Left renal cortex interstitium (tissue), 4 donors: ENCODE measurements at regions not wholly inside any gene's neighbourhood (a gene's known extent, or its start where the extent isn't known, plus 50 kb on each side); places are given as distances from the start of the nearest gene placed in this dataset.

Experiments
- DNase-seq, 4 donors: peaks; one replicate each; pipeline ENCODE4 v3.0.0-alpha.2; 2013; ENCODE audit warnings: low read depth in 4 of 4, low spot score in 2 of 4, missing footprints in 1 of 4

DNA sequence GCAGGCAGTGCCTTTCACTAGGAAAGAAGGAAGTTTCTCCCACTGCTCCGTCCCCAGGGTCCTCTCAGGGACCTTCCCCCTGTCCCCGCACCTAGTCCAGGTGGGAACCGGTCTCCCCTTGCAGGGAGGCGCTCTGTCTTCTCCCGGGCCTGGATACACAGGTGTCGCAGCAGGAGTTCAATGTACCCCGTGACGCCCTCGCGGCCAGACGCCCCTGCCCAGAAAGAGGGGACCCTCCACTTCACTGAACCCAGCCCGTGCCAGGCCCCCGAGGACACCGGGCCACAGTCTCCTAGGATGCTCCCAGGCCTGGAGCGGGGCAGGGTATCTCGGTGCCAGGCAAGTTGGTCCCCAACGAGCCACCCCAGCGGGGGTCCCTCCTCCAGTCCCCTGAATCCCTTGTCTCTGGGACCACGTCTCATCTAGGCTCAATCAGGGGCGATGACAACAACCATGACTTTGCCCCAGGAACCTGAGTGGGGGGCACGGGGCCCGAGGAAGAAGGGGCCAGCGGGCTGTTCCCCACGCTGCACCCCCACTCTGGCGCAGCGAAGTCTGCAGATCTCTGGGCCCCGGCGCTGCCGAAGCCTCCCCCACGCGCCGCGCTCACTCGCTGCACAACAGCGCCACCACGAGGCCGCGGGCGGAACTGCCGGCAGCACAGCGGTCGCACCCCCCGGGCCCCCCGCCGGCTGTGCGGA, 103.0 kb downstream of the EDN3 start:
- DNase-seq = no peak

DNA sequence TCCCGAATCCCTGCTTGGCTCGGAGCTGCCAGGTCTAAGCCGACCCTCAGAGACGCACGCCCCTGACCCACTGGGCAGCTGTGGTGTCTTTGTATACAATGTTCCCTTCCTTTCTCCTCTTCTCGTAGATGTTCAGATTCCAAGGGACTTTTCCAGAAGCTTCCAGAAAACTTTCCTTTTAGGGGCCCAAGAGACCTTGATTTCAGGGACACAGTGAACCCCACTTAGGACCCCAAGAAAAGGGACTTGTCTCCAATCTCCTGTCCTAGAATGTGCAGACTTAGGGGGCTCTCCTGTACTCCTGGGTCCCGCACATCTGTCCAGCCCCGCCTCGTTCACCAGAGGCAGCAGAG, 103.5 kb downstream of the EDN3 start:
- DNase-seq = no peak

DNA sequence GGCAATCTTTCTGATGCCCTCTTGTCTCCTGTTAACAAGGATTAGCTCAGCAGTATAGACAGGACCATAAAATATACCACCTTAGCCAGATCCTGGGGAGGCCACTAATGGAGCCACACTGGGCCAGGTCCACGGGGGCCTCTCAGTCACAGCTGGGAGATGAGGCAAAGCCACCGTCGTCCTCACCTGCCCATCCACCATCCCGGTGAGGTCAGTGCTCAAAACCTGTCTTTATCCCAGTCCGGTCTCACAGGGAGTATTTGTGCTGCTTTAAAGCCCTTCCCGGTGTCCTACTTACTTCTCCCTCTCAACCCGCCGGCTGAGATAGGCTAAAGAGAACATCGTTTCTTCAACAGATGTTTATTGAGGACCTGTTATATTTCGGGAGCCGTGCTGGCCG, 104.3 kb downstream of the EDN3 start:
- no peak for DNase-seq

DNA sequence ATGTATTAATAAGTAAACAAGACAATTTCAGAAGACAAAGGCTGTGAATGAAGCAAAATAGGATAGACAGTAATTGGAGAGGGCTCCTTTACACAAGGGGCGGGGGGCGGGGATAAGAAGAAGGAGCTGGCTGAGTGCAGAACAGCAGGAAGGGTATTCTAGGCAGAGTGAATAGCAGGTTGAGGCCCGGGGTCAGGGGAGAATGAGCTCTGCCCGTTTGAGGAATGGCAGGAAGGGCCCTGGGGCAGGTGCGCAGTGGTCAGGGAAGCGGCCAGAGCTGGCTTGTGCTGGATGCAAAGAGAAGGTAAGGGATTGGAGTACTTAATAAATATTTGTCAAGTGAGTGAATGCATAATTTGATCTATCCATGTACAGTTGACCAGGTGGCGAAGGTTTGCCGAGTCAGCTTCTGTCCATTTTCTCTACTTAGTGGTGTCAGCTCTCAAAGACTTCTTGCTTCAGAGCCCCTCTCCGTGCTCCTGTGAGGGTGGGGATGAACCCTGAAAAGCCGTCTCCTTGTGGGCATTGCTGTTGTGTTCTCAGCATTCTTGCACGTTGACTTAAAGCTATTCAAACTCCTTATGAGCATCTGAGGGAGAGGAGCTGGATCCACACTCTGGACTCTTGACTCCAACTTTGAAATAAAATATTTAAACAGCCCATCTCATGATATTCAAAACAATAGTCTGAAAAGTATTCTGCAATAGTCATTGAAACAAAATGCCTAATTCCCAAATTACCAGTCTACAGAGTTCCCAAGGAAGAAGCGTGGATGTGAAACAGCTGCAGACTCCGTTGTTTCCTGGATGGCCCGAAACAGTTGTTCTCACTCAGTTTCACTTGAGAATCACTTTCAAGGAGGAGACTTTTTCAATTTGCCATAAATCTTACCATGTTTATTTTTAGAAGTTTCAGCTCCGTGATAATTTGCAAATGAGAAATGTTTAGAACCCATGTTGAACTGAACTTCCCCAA, 105.1 kb downstream of the EDN3 start:
- DNase-seq = no peak

DNA sequence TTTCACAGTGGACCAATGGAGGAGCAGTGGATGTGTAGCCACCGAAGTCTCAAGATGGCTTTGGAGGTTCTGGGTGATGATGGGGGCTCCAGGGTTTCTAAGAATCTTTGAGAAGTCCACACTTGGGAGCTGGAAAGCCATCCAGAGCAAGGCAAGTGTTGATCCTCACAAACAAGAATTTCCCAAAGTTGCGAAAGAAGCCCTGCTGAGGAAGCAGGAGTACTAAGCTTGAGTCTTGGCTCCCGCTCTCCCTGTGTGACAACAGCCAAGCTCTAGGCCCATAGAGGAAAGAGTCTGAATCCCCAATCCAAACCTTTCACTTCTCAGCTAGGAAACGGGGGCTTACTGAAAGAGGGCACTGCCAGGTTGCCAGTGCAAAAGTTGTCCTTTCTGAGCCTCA, 106.0 kb downstream of the EDN3 start:
- DNase-seq = no peak

DNA sequence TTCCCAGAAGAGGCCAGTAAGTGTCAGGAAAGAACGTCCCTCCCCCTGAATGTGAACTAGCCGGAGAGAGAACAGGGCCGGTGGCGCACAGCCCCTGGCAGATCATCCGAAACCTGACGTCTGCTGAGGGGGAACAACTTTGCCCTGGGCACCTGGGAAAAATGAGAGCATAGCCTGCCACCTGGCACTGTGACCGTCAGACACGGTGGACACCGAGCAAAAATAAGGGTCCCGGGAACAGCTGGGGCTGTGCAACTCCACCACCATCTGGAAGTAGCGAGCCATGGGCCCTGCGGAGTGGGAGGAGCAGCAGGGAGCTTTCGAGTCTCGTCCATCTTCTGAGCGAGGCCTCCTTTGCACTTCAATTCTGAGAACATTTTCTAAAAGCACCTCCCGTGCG, 110.8 kb downstream of the EDN3 start:
- no peak for DNase-seq

DNA sequence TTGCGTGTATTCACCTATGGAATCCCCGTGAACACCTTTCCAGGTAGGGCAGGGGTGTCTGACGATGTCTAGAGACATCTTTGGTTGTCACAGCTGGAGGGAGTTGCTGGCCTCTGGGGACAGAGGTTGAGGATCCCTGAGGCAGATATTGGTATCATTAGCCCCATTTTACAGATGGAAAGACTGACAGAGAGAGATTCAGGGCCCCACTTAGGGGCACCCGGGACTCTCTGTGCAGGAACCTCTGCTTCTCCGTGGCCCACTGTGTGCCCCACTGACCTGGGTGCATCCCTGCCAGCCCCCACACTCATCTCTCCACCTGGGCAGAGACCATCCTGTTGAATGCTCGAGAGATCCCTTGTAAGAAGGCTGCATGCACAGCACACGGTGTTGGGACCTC, 111.2 kb downstream of the EDN3 start:
- no peak for DNase-seq

DNA sequence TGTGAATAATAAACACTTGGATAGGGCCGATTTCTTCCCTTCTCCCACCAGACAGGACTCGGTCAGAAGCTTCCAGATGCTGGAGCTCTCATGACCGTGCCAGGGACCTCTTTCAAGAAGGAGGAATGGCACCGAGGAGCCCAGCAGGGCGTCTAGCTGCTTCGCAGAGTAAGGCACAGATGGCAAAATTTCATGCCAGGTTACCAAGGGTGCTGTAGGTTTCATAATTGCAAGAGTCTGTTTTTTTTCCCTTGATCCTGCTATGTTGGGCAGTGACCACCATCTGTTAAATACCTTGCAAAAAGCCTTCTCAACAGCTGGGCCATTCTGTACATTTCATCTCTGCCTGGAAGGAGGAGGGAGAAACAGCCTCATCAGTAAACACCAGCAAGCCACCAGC, 111.8 kb downstream of the EDN3 start:
- DNase-seq = no peak

DNA sequence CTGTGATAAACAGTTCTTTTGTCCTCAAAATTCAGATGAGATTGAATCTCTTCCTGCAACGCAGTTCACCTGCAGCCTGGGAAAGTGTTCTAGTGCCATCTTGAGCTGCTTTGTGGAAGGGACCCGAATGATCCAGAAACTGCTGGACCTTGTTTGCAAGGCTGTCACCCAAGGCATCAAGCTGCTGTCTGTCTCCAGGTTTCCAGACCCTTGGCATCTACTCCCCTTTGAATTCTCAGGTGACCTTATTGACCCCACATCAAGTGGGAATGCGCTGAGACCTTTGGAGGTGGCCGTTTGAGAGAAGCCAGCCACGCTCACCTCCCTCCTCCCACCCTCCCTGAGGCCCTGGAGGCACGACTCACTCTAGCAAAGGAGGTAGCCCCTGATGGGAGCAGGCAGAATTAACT, 112.5 kb downstream of the EDN3 start:
- DNase-seq = no peak

DNA sequence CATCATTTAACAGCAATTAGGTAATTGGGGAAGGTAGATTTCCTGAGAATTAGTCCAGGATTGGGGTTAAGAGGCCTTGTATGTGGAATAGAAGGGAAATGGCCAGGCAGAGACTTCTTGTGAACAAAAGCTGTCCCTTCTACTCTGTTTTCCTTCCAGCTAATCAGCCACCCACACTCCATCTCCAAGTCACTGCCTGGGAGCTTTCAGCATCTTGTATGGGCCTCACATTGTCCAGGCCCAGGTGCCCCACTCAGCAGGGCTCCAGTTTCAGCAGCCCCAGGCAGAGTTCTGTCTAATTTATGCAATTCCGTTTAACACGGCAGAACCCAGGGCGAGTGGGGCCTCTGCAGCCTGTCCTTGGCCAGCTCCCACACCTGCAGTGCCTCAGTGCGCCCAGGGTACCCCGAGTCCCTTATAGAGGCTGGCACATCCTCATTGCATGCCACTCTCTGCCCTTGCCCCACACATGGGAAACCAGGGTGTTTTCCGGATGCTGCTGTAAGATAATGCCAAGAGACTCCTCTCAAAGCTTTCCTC, 113.0 kb downstream of the EDN3 start:
- DNase-seq = no peak

DNA sequence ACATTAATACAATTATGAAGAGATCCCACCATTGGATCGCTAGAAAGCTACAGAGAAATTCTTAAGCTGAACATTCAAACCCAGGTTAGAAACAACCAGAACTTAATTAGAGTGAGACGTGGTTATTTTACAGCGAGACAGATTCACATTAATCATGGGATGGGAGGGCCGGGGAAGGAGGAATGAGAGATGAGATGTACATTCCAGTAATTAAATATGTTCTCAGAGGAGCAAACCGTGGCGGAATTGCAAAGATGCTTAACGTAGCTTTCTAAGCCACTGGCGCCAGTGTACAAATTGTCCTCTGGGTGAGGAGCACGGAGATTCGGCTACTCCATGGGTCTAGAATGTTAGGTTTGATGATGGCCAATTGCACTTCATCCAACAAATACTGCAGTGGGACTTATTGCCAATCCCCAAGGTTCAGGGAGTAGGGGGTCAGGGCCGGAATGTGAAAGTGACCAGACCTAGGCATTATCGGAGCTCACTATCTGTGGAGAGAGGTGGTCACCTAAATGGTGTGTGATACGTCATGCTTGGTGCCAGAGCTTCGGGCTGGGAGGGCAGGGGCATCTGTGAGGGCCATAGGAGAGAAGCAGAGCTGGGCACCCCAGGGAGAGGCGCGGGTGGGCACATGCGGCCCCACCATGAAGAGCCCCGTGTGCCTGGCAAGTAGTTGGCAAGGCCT, 114.7 kb downstream of the EDN3 start:
- no peak for DNase-seq

DNA sequence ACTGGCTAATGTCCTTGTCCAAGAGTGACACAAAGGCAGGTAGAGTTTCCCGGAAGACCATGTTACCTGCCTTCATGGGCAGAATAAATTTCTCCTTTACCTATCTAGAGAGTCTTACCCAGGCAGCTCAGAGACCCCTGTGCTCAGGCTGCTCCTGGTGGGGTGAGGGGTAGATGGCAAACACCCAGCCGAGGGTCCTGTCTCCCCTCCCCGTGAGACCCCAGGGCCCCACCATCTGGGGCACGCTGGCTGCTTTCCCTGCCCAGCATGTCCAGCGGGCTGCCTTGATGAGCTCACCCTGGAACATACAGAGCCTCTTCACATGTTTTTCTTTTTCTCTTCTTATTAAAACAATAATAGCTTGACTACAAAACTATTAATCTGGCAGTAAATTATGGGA, 116.5 kb downstream of the EDN3 start:
- no peak for DNase-seq

DNA sequence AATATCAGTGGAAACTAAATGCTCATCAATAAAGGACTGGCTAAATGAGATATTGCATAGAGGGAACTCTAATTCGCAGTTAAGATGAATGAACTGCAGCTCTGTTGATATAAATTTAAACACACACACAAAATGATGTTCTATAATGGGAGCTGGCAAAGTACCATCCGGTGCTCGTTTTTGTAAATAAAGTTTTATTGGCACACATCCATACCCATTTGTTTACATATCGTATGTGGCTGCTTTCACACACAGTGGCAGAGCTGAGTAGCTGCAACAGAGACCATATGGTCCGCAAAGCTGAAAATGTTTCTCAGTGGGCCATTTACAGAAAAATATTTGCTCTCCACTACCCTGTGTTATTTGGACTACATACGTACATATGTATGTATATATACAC, 120.7 kb downstream of the EDN3 start:
- no peak for DNase-seq

DNA sequence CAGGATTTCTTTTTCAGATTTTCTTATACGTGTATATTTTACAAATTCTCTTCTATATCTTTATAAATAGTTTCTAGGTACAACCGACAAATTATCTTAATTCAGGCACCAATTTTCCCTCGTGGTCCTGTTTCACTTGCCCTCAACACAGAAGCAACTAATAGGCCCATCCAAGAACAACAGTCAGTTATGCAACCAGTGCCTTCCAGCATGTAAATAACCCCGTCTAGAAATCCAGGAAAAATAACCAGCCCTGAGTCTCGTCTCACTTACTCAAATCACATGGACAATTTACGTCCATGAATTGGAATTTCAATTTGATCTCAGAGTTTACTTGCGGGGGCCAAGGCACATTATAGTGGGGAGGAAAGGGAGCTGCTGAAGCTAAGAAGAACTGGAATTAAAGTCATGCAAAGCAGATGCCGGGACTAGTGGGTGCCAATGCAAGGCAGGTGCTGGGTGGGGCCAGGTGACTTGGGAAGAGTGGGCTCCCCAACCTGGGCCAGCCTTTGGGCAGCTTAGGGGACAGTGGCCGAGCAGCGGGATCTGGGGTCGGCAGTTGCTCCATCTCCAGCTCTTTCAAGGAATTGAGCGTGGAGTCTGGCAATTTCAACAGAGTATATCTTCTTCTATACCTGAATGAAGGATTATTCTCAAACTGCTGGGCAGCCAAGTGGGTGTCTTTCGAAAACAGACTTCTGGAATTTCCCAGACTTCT, 121.7 kb downstream of the EDN3 start:
- DNase-seq = no peak

DNA sequence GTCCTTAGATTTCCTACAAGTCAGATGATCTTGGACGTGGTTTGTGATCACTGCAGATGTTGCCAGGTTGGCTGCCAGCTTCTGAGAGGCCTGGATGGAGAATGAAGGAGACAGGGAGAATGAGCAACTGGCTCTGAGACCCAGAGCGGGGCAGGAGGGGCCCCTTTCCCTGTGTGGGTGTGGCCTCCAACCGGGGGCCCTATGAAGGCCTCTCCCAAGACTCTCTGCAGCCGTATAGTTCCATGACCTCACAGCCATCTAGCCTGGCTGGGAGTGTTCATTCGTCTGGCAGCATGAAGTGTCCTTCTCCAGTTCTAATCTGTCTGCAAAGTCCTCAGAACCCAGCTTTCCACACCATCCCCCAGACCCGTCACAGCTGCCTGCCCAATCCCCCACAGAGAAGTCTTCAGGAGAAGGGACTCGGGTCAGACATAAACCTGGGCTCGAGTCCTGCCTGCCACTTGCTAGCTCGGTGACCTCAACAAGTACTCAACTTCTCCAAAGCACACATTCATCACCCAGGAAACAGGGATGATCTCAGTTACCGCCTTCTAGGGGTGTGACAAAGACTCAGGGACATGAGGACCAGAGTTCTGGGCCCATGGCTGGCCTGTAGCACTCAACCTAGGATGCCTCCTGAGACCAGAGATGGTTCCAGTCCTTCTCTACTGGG, 122.6 kb downstream of the EDN3 start:
- DNase-seq = no peak

DNA sequence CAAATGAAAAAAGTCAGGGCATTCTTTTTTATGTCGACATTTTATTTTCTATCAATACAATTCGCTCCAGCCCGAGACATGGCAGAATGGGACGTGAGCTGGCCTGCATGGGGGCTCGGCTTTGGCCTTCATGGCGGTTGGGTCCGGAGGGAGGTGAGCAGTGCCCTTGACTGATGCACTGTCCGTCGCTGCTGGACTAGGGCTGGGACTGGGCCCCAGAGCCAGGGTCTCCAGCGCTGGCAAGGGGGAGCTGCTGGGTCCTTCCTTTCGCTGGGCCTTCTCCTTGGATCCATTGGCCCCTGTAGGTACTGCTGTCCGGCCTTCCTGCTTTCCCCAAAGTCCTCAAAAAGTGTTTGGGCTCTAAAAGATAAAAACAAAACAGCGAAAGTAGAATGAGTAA, 124.6 kb downstream of the EDN3 start:
- DNase-seq = no peak

DNA sequence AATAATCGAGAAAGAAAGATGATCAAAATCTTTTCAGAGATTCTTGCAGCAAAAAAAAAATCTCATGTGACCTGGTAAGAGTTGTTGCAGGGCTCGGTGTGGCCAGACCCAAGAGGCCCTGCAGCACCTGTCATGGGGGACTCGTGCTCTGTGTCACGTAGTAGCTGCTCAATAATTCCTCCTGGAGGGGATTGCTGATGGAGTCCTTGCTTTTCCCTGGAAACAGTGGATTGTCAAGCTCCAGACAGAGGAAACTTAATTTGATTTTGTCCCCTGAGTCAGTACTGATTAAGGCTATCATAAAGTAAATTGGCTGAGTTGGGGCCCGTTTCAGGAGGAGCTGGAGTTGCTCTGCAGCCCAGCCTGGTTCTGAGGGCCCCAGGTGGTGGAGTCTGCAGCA, 125.2 kb downstream of the EDN3 start:
- no peak for DNase-seq

DNA sequence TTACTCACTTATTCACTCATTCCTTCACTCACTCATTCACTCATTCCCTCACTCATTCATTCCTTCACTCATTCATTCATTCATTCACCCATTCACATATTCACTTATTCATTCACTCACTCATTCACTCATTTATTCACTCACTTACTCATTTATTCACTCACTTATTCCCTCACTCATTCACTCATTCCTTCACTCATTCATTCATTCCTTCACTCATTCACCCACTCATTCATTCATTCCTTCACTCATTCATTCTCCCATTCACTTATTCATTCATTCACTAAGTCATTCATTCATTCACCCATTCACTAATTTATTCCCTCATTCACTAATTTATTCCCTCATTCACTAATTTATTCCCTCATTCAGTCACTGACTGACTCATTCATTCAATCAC, 127.6 kb downstream of the EDN3 start:
- DNase-seq = no peak

DNA sequence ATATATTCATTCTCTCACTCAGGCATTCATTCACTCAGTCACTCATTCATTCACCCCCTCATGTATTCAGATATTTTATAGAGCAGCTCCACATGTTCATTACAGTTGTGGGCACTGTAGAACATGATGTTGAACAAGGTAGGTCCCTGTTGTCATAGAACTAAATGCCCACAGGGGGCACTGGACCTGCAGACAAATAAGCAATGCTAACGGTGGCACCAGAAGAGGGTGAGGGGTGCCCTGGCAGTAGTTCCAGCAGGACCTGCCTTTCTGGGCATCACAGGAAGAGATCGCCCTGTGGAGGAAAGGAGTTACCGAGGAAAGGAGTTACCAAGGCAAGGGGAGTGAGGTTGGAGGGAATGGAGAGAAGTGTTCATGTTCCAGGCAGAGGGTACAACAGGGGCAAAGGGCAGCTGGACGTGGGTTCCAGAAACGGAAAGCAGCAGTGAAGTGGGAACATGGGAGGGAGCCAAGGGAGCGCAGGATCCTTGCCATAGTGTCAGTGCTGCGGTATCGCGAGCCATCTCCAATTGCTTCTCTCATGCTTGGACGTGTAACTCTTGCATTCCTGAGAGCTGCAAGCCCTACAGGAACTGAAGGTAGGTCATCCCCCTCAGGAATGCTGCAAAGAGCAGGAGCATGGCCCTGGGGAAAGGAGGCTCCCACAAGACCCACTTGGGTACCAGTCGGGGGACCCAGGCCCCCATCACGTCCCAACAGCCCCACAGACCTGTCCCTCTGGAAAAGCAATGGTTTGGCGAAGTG, 128.2 kb downstream of the EDN3 start:
- DNase-seq = no peak
